CD4-positive, alpha-beta T cell (primary cell): ENCODE measurements at regions not wholly inside any gene's neighbourhood (a gene's known extent, or its start where the extent isn't known, plus 50 kb on each side); places are given as distances from the start of the nearest gene placed in this dataset.

ENCODE experiments used
- ATAC-seq: fragments of 200-7000 bp; cut with Tn5 transposase; one replicate; pipeline ENCODE4 v1.10.0; 2022; ENCODE audit warnings: mild to moderate bottlenecking; ENCODE audit not compliant: poor library complexity
- CTCF ChIA-PET: fragments of 350-600 bp; sonication (Branson Sonifier 250); formaldehyde crosslinking; loops from one replicate; lab custom pipeline; 2021; ENCODE audit warnings: antibody characterized with exemption, inconsistent platforms; lab: Charles Lee
- POLR2A ChIA-PET: fragments of 350-600 bp; sonication (Branson Sonifier 250); formaldehyde crosslinking; loops from one replicate; lab custom pipeline; 2021; ENCODE audit warnings: antibody characterized with exemption, inconsistent platforms; lab: Charles Lee
- DNase-seq, 14 experiments: peaks; one replicate each; pipeline ENCODE4 v3.0.0-alpha.2; 2013 to 2020; ENCODE audit warnings: mixed read lengths in 2 of 14
- H3K27ac ChIP-seq, 2 donors: one replicate each; pipeline versions ENCODE4 v1.5.1 to v1.7.0; 2013; ENCODE audit warnings: low read length in 2 of 2, low read depth in 1 of 2, mild to moderate bottlenecking in 1 of 2
- H3K27me3 ChIP-seq, 2 experiments: 1 replicate in 1 of 2; 2 replicates in 1 of 2; pipeline versions ENCODE4 v1.6.1 to v1.7.0; 2013; ENCODE audit warnings: low read length in 2 of 2, control low read depth in 1 of 2, mild to moderate bottlenecking in 1 of 2, moderate library complexity in 1 of 2; ENCODE audit not compliant: insufficient read depth in 2 of 2, control insufficient read depth in 1 of 2
- H3K36me3 ChIP-seq: one replicate; pipeline ENCODE4 v1.6.1; 2013; ENCODE audit warnings: low read length, control low read depth; ENCODE audit not compliant: insufficient read depth
- H3K4me1 ChIP-seq: one replicate; pipeline ENCODE4 v1.6.1; 2013; ENCODE audit warnings: low read length, control low read depth; ENCODE audit not compliant: insufficient read depth
- H3K4me3 ChIP-seq: one replicate; pipeline ENCODE4 v1.5.1; 2013; ENCODE audit warnings: mild to moderate bottlenecking, low read length, moderate library complexity
- H3K9me3 ChIP-seq, 2 experiments: 1 replicate in 1 of 2; 2 replicates in 1 of 2; pipeline versions ENCODE4 v1.6.1 to v1.7.0; 2013; ENCODE audit warnings: low read length in 2 of 2, mild to moderate bottlenecking in 2 of 2, control low read depth in 1 of 2, moderate library complexity in 1 of 2; ENCODE audit not compliant: control insufficient read depth in 1 of 2, insufficient read depth in 1 of 2
- H3K27ac Mint-ChIP-seq: one replicate; pipeline ENCODE4 v1.8.0; 2020; ENCODE audit warnings: mixed read lengths
- H3K27me3 Mint-ChIP-seq: one replicate; pipeline ENCODE4 v1.8.0; 2021; ENCODE audit warnings: mixed read lengths
- H3K36me3 Mint-ChIP-seq: one replicate; pipeline ENCODE4 v1.8.0; 2021; ENCODE audit warnings: low read depth, mixed read lengths
- H3K4me1 Mint-ChIP-seq: one replicate; pipeline ENCODE4 v1.8.0; 2021; ENCODE audit warnings: low read depth, mixed read lengths
- H3K4me3 Mint-ChIP-seq: one replicate; pipeline ENCODE4 v1.8.0; 2020; ENCODE audit warnings: mild to moderate bottlenecking, mixed read lengths
- H3K9me3 Mint-ChIP-seq: one replicate; pipeline ENCODE4 v1.8.0; 2020; ENCODE audit warnings: mixed read lengths
- intact Hi-C, 2 experiments: fragments of 100-400 bp; cut with DNase I in 1 of 2; cut with micrococcal nuclease in 1 of 2; formaldehyde crosslinking; loops; one replicate each; pipeline versions ENCODE4 v1.15.1 to v1.9.0; 2023 to 2025; cut with DNase I, micrococcal nuclease
- TF ChIP-seq, protein P1 (sequence below): fragments of 200-600 bp; IDR thresholded peaks from one replicate; pipeline ENCODE4 v1.8.0; 2022; ENCODE audit warnings: antibody characterized with exemption, mild to moderate bottlenecking

- no peaks in the 10 kb centered on the region for H3K36me3 ChIP-seq
- peaks cover 17% of the 10 kb centered on the region for H3K4me1 Mint-ChIP-seq
- H3K4me1 ChIP-seq: peaks cover 18% of the 10 kb centered on the region
- H3K4me3 ChIP-seq: no peak overlapping the region
- no peaks in the 10 kb centered on the region for H3K9me3 Mint-ChIP-seq
- H3K4me3 Mint-ChIP-seq: no peak overlapping the region
- ATAC-seq (no peak), DNase-seq (no peak)
- intact Hi-C loops: loop anchor here in 1 of 2 experiments (5.0 kb wide), 1 partner anchor 933 kb away; no protein-coding TSS in a partner anchor
- peaks cover 72% of the 10 kb centered on the region for H3K27me3 Mint-ChIP-seq
- POLR2A ChIA-PET: no interaction called here
- H3K27ac ChIP-seq: no peak overlapping the region
- H3K36me3 Mint-ChIP-seq: no peaks in the 10 kb centered on the region
- TF ChIP-seq, protein P1, sequence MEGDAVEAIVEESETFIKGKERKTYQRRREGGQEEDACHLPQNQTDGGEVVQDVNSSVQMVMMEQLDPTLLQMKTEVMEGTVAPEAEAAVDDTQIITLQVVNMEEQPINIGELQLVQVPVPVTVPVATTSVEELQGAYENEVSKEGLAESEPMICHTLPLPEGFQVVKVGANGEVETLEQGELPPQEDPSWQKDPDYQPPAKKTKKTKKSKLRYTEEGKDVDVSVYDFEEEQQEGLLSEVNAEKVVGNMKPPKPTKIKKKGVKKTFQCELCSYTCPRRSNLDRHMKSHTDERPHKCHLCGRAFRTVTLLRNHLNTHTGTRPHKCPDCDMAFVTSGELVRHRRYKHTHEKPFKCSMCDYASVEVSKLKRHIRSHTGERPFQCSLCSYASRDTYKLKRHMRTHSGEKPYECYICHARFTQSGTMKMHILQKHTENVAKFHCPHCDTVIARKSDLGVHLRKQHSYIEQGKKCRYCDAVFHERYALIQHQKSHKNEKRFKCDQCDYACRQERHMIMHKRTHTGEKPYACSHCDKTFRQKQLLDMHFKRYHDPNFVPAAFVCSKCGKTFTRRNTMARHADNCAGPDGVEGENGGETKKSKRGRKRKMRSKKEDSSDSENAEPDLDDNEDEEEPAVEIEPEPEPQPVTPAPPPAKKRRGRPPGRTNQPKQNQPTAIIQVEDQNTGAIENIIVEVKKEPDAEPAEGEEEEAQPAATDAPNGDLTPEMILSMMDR: no peak
- H3K27ac Mint-ChIP-seq: no peak overlapping the region
- CTCF ChIA-PET: no interaction called here
- H3K27me3 ChIP-seq: peaks cover 31 to 66% of the 10 kb centered on the region in 2 experiments
- no peaks in the 10 kb centered on the region for H3K9me3 ChIP-seq
These were observed 63.9 kb downstream of the MAT2B start for GRCh38 chr5:163569284-163569683.

- Histone ChIP-seq H3K27ac (no peak overlapping the region), H3K4me1 (peaks cover 2% of the 10 kb centered on the region), H3K9me3 (no peaks in the 10 kb centered on the region), H3K4me3 (no peak overlapping the region), H3K36me3 (no peaks in the 10 kb centered on the region), H3K27me3 (peaks cover 10 to 53% of the 10 kb centered on the region in 2 experiments)
- ChIA-PET CTCF (no interaction called here), POLR2A (no interaction called here)
- peaks cover 64% of the 10 kb centered on the region for H3K27me3 Mint-ChIP-seq
- no peaks in the 10 kb centered on the region for H3K36me3 Mint-ChIP-seq
- ATAC-seq (no peak), DNase-seq (no peak)
- TF ChIP-seq, protein P1: no peak
- no peaks in the 10 kb centered on the region for H3K9me3 Mint-ChIP-seq
- H3K4me1 Mint-ChIP-seq: peaks cover 1% of the 10 kb centered on the region
- no peak overlapping the region for H3K4me3 Mint-ChIP-seq
- H3K27ac Mint-ChIP-seq: no peak overlapping the region
- intact Hi-C loops: no loop called here
These were observed 66.3 kb downstream of the MAT2B start for GRCh38 chr5:163571744-163572143.

DNA sequence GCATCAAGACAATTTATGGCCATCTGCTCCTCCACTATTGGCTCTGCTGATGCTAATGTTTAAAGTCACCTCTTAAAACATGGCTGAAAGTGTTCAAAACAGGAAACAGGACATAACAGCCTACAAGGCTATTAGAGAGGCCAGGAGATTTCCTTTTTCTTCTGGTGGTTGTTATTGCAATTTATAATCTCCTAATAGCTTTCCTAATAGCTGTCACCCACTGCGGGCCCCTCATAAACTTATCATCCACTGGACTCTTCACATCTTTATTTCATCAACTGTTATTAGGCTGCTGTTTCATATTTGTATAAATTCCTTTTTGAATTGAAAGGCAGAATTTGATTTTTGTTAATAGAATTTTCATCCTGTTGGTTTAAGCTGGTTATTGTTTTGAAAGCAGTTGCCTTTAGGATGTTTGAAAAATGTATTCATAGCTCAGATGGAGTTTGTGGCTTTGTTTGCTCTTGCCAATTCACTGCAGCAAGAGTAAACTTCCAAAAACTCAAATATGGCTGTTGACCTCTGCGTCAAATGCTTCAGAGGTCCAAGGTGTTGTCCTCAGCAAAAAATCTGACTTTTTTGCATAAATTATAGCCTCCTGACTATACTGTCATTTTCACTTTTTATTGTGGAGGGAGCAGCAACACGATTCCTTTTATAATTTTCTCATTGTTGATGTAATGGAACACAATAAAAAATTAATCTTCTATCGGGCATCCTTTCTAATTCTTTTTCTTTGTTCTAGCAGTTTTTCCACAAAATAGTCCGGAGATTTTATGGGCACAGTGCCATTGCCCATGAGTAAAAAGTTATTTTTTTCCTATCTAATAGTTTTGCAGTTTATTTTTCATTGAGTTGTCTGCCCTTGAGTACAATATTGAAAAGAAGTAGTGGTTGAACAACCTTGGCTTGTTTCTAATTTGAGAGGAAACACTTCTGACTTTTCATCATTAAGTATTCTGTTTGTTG is 69.3 kb downstream of the MAT2B start:
- no peak overlapping the region for H3K27ac Mint-ChIP-seq
- Histone ChIP-seq H3K27me3 (peaks cover 8 to 33% of the 10 kb centered on the region in 2 experiments), H3K9me3 (no peaks in the 10 kb centered on the region), H3K36me3 (no peaks in the 10 kb centered on the region), H3K27ac (no peak overlapping the region), H3K4me3 (no peak overlapping the region), H3K4me1 (no peaks in the 10 kb centered on the region)
- no peaks in the 10 kb centered on the region for H3K4me1 Mint-ChIP-seq
- intact Hi-C loops: no loop called here
- TF ChIP-seq, protein P1: no peak
- no peak overlapping the region for H3K4me3 Mint-ChIP-seq
- peaks cover 56% of the 10 kb centered on the region for H3K27me3 Mint-ChIP-seq
- no peaks in the 10 kb centered on the region for H3K9me3 Mint-ChIP-seq
- no peak for DNase-seq
- ATAC-seq: no peak
- POLR2A ChIA-PET: no interaction called here
- CTCF ChIA-PET: no interaction called here
- no peaks in the 10 kb centered on the region for H3K36me3 Mint-ChIP-seq
